ENCODE measurements at regions not wholly inside any gene's neighbourhood (a gene's known extent, or its start where the extent isn't known, plus 50 kb on each side); places are given as distances from the start of the nearest gene placed in this dataset.

DNA sequence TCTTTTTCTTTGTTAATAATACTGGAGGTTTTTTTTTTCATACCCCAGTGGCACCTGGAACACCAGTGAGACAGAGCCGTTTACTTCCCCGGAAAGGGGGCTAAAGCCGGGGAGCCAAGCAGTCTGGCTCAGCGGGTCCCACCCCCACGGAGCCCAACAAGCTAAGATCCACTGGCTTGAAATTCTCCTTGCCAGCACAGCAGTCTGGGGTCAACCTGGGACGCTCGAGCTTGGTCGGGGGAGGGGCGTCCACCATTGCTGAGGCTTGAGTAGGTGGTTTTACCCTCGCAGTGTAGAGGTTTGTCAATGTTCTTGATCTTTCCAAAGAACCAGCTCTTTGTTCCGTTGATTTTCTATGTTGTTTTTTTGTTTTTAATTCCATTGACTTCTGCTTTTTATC, 94.6 kb upstream of the DIAPH3 start:
- no peaks in the 10 kb centered on the region for H3K9me3 ChIP-seq (ENCODE audit: control insufficient read depth in 2 of 2, insufficient read depth in 1 of 2, low read depth in 1 of 2, low read length in 1 of 2)
- no peaks in the 10 kb centered on the region for H3K4me1 ChIP-seq (ENCODE audit: control insufficient read depth in 2 of 2, insufficient read depth in 2 of 2, low read length in 1 of 2)
- no peak overlapping the region for H3K27ac ChIP-seq (ENCODE audit: low read depth in 2 of 2, low read length in 1 of 2)
- H3K4me3 ChIP-seq (ENCODE audit: low read depth in 1 of 2, low read length in 2 of 2), result no peak overlapping the region
- WGBS, 2 donors, result 59 to 66% methylated on average over 11 of the region's 11 CpGs
- no peaks in the 10 kb centered on the region for H3K36me3 ChIP-seq (ENCODE audit: control insufficient read depth in 2 of 2, insufficient read depth in 2 of 2, low read length in 1 of 2)
- no peaks in the 10 kb centered on the region for H3K27me3 ChIP-seq (ENCODE audit: control insufficient read depth in 1 of 2, insufficient read depth in 2 of 2, low read length in 2 of 2)

DNA sequence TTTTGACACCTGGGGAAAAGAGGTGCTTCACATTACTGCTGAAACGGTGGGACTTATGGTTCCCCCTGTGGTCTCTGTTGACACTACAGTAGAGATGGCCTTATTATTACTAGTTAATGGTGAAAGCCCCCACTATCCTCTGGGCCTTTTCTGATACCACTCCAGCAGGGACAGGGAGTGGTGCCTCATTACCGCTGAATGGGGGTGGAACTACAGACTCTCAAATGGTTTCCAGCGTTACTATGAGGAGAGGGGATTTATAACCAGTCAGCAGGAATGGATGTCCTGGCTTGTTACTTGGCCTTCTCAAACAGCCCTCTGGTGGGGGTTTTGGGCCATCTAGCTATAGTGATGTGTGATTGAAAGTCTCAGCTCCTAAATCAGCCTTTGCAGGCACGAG, 96.7 kb upstream of the DIAPH3 start:
- H3K36me3 ChIP-seq (ENCODE audit: control insufficient read depth in 2 of 2, insufficient read depth in 2 of 2, low read length in 1 of 2), result no peaks in the 10 kb centered on the region
- WGBS, 2 donors, result 61 to 71% methylated on average over 4 of the region's 4 CpGs
- no peaks in the 10 kb centered on the region for H3K9me3 ChIP-seq (ENCODE audit: control insufficient read depth in 2 of 2, insufficient read depth in 1 of 2, low read depth in 1 of 2, low read length in 1 of 2)
- no peaks in the 10 kb centered on the region for H3K27me3 ChIP-seq (ENCODE audit: control insufficient read depth in 1 of 2, insufficient read depth in 2 of 2, low read length in 2 of 2)
- no peak overlapping the region for H3K4me3 ChIP-seq (ENCODE audit: low read depth in 1 of 2, low read length in 2 of 2)
- no peak overlapping the region for H3K27ac ChIP-seq (ENCODE audit: low read depth in 2 of 2, low read length in 1 of 2)
- no peaks in the 10 kb centered on the region for H3K4me1 ChIP-seq (ENCODE audit: control insufficient read depth in 2 of 2, insufficient read depth in 2 of 2, low read length in 1 of 2)

DNA sequence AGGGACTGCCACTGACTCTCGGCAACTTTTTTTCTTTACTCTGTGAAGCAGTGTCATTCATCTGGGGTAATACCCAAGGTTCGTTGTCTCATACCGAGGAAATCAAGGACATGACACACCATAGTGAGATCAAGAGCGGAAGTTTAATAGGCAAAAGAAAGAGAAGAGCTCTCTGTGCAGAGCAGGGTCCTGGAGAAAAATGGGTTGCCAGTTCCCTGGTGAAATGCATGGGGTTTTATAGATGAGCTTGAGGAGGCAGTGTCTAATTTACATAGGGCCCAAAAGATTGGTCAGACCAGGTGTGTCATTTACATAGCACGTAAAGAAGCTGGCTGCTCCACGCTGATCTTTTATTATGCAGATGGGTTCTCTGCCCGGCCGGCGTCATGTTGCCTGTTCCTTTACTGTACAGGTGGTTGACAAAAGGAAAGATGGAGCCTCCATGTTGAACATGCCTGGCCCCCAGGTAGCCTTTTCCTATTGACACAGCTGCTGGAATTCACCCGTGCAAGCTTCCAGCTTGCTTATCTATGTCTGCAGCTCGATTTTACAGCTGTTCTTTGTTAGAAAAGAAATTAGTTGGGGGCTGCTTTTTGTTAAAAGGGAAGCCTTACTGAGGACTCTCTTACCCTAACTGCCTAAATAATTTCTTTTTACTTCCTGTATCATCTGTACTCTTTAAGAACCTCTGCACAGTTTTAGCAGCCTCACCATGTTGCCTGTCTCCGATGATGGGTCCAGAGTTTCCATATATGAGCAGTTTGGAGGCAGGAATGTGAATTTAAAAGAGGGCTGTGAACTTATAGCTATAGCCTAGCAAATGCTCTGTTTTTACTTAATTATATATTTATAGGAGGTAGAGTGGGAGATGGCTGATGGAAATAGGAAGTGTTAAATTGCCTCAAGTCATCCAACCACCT, 98.0 kb upstream of the DIAPH3 start:
- Histone ChIP-seq H3K27ac (ENCODE audit: low read depth in 2 of 2, low read length in 1 of 2) (no peak overlapping the region), H3K36me3 (ENCODE audit: control insufficient read depth in 2 of 2, insufficient read depth in 2 of 2, low read length in 1 of 2) (no peaks in the 10 kb centered on the region), H3K9me3 (ENCODE audit: control insufficient read depth in 2 of 2, insufficient read depth in 1 of 2, low read depth in 1 of 2, low read length in 1 of 2) (no peaks in the 10 kb centered on the region), H3K27me3 (ENCODE audit: control insufficient read depth in 1 of 2, insufficient read depth in 2 of 2, low read length in 2 of 2) (no peaks in the 10 kb centered on the region), H3K4me3 (ENCODE audit: low read depth in 1 of 2, low read length in 2 of 2) (no peak overlapping the region), H3K4me1 (ENCODE audit: control insufficient read depth in 2 of 2, insufficient read depth in 2 of 2, low read length in 1 of 2) (no peaks in the 10 kb centered on the region)
- WGBS, 2 donors, result 49 to 52% methylated on average over 12 of the region's 12 CpGs

DNA sequence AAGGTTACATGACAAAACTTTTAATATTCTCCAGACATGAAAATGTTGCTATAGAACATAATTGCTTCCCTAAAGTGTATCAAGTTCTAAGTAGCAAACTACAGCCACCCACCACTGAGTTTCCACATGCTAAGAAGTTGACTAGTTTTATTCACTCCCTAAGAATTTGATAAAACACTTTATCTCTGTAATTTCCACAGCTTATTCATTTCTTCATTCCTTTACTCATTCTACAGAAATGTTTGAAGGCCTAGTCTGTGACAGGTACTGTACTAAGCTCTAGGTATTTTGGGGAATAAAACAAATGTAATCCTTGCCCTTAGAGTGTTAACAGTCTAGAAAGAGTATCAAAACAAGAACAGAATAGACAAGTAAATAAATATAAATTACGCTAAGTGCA, 101.8 kb upstream of the DIAPH3 start:
- 98 to 100% methylated on average over 1 of the region's 1 CpG for WGBS, 2 donors
- Histone ChIP-seq H3K4me3 (ENCODE audit: low read depth in 1 of 2, low read length in 2 of 2) (no peak overlapping the region), H3K9me3 (ENCODE audit: control insufficient read depth in 2 of 2, insufficient read depth in 1 of 2, low read depth in 1 of 2, low read length in 1 of 2) (no peaks in the 10 kb centered on the region), H3K4me1 (ENCODE audit: control insufficient read depth in 2 of 2, insufficient read depth in 2 of 2, low read length in 1 of 2) (no peaks in the 10 kb centered on the region), H3K36me3 (ENCODE audit: control insufficient read depth in 2 of 2, insufficient read depth in 2 of 2, low read length in 1 of 2) (no peaks in the 10 kb centered on the region), H3K27ac (ENCODE audit: low read depth in 2 of 2, low read length in 1 of 2) (no peak overlapping the region), H3K27me3 (ENCODE audit: control insufficient read depth in 1 of 2, insufficient read depth in 2 of 2, low read length in 2 of 2) (no peaks in the 10 kb centered on the region)

DNA sequence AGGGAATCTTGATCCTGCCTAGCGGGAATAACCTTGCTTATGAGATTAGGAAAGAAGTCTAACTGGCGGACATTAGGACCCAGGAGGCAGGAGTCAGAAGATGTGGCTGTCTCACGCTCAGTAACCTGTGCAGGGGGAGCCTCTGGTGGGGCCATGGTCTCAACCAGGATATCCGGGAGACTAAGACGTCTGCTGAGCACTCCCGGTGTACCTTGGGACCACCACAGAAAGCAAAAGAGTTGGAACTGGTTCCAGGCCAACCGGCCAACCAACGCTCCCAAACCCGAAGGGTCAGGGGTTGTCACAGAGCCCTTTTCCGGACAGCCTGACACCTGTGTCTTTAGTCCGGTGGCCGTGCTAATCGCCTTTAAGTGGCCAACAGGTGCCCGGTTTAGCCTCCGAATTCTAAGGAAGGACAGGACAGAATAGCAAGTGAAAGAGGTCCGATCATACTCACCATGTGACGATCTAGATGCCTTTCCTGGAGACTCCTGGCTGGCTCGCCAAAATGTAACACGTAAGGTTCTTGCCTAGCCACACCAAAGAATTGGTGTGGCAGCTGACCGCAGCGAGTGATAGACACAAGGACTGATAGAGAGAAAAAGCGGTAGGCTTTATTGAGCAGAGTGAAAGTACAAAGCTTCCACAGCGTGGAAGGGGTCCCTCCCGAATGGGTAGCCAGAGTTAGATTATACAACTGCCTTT, 103.9 kb upstream of the DIAPH3 start:
- peak overlapping the region; percentile 39 to 49 for H3K4me3 ChIP-seq (ENCODE audit: low read depth in 1 of 2, low read length in 2 of 2)
- 40 to 46% methylated on average over 24 of the region's 24 CpGs for WGBS, 2 donors
- H3K27me3 ChIP-seq (ENCODE audit: control insufficient read depth in 1 of 2, insufficient read depth in 2 of 2, low read length in 2 of 2), result no peaks in the 10 kb centered on the region
- H3K27ac ChIP-seq (ENCODE audit: low read depth in 2 of 2, low read length in 1 of 2), result no peak overlapping the region
- no peaks in the 10 kb centered on the region for H3K9me3 ChIP-seq (ENCODE audit: control insufficient read depth in 2 of 2, insufficient read depth in 1 of 2, low read depth in 1 of 2, low read length in 1 of 2)
- H3K4me1 ChIP-seq (ENCODE audit: control insufficient read depth in 2 of 2, insufficient read depth in 2 of 2, low read length in 1 of 2), result no peaks in the 10 kb centered on the region
- H3K36me3 ChIP-seq (ENCODE audit: control insufficient read depth in 2 of 2, insufficient read depth in 2 of 2, low read length in 1 of 2), result no peaks in the 10 kb centered on the region

DNA sequence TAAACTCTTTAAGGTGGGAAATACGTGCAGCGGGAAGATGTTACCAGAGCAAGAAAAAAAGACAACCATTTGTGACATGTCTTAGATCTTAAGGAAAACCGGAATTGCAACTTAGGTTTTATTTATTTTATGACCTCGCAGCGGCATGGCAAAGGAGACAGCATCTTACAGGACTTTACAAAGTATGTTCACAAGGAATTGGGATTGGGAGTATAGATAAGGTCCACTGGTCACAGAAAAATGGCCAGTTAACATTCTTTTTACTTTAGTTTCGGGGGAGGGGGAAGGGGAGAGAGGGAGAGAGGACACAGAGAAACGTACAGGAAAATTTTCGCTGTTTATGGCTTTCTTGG, 104.5 kb upstream of the DIAPH3 start:
- Histone ChIP-seq H3K9me3 (ENCODE audit: control insufficient read depth in 2 of 2, insufficient read depth in 1 of 2, low read depth in 1 of 2, low read length in 1 of 2) (no peaks in the 10 kb centered on the region), H3K4me1 (ENCODE audit: control insufficient read depth in 2 of 2, insufficient read depth in 2 of 2, low read length in 1 of 2) (no peaks in the 10 kb centered on the region), H3K27ac (ENCODE audit: low read depth in 2 of 2, low read length in 1 of 2) (no peak overlapping the region), H3K27me3 (ENCODE audit: control insufficient read depth in 1 of 2, insufficient read depth in 2 of 2, low read length in 2 of 2) (no peaks in the 10 kb centered on the region), H3K4me3 (ENCODE audit: low read depth in 1 of 2, low read length in 2 of 2) (peak overlapping the region in 1 of 2 donors; percentile 49), H3K36me3 (ENCODE audit: control insufficient read depth in 2 of 2, insufficient read depth in 2 of 2, low read length in 1 of 2) (no peaks in the 10 kb centered on the region)
- 28 to 40% methylated on average over 8 of the region's 8 CpGs for WGBS, 2 donors

DNA sequence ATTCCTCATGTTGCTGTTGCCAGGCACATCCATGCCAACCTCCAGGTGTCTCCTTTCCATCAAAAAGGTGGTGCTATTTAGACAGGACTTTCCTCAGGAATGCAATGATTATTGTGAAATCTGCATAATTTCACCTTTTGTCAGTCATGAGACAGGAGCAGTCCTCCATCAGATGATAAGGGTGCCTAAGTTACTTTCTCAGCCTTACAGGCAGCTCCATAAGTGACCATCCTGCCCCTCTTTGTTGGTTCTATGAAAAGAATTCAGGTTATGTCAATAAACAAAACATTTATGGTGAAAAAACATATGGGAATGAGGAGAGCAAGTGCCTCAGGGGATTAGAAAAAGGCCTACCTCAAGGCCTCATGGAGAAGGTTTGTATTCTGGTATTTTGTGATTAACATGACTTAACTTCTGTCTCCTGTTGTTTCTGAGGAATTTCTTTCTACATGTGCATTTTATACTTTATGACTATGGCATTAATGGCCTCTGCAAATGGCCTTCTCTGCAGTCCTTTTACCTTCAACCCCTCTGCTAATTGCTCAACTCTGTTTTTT, 110.3 kb upstream of the DIAPH3 start:
- no peak overlapping the region for H3K4me3 ChIP-seq (ENCODE audit: low read depth in 1 of 2, low read length in 2 of 2)
- H3K27ac ChIP-seq (ENCODE audit: low read depth in 2 of 2, low read length in 1 of 2), result no peak overlapping the region
- no peaks in the 10 kb centered on the region for H3K27me3 ChIP-seq (ENCODE audit: control insufficient read depth in 1 of 2, insufficient read depth in 2 of 2, low read length in 2 of 2)
- H3K4me1 ChIP-seq (ENCODE audit: control insufficient read depth in 2 of 2, insufficient read depth in 2 of 2, low read length in 1 of 2), result no peaks in the 10 kb centered on the region
- no peaks in the 10 kb centered on the region for H3K36me3 ChIP-seq (ENCODE audit: control insufficient read depth in 2 of 2, insufficient read depth in 2 of 2, low read length in 1 of 2)
- H3K9me3 ChIP-seq (ENCODE audit: control insufficient read depth in 2 of 2, insufficient read depth in 1 of 2, low read depth in 1 of 2, low read length in 1 of 2), result no peaks in the 10 kb centered on the region

DNA sequence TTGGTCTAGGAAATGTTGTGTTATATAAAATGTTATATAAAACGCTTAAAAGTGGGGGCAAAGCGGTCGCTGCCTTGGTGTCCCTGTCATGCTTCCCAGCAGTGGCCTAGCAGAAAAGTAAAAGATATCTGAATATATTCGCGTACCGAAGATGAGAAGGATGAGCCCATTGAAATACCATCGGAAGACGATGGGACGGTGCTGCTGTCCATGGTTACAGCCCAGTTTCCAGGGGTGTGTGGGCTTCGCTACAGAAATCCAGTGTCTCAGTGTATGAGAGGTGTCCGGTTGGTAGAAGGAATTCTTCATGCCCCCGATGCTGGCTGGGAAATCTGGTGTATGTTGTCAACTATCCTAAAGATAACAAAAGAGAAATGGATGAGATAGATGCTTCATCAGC, 110.9 kb upstream of the DIAPH3 start:
- H3K9me3 ChIP-seq (ENCODE audit: control insufficient read depth in 2 of 2, insufficient read depth in 1 of 2, low read depth in 1 of 2, low read length in 1 of 2), result no peaks in the 10 kb centered on the region
- no peaks in the 10 kb centered on the region for H3K4me1 ChIP-seq (ENCODE audit: control insufficient read depth in 2 of 2, insufficient read depth in 2 of 2, low read length in 1 of 2)
- H3K4me3 ChIP-seq (ENCODE audit: low read depth in 1 of 2, low read length in 2 of 2), result no peak overlapping the region
- no peaks in the 10 kb centered on the region for H3K36me3 ChIP-seq (ENCODE audit: control insufficient read depth in 2 of 2, insufficient read depth in 2 of 2, low read length in 1 of 2)
- WGBS, 2 donors, result 96% methylated on average over 12 of the region's 12 CpGs
- no peak overlapping the region for H3K27ac ChIP-seq (ENCODE audit: low read depth in 2 of 2, low read length in 1 of 2)
- H3K27me3 ChIP-seq (ENCODE audit: control insufficient read depth in 1 of 2, insufficient read depth in 2 of 2, low read length in 2 of 2), result no peaks in the 10 kb centered on the region

DNA sequence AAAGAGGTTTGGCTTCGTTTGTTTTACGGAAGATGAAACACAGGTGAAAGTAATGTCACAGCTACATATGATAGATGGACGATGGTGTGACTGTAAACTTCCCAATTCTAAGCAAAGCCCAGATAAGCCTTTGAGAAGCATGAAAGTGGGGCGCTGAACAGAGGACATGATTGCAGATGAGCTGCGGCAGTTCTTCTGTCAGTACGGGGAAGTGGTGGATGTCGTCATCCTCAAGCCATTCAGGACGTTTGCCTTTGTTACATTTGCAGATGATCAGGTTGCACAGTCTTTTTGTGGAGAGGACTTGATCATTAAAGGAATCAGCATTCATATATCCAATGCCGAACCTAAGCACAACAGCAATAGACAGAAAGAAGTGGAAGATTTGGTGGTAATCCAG, 111.5 kb upstream of the DIAPH3 start:
- H3K27me3 ChIP-seq (ENCODE audit: control insufficient read depth in 1 of 2, insufficient read depth in 2 of 2, low read length in 2 of 2), result no peaks in the 10 kb centered on the region
- H3K9me3 ChIP-seq (ENCODE audit: control insufficient read depth in 2 of 2, insufficient read depth in 1 of 2, low read depth in 1 of 2, low read length in 1 of 2), result no peaks in the 10 kb centered on the region
- 77 to 80% methylated on average over 9 of the region's 9 CpGs for WGBS, 2 donors
- no peak overlapping the region for H3K4me3 ChIP-seq (ENCODE audit: low read depth in 1 of 2, low read length in 2 of 2)
- no peaks in the 10 kb centered on the region for H3K36me3 ChIP-seq (ENCODE audit: control insufficient read depth in 2 of 2, insufficient read depth in 2 of 2, low read length in 1 of 2)
- no peaks in the 10 kb centered on the region for H3K4me1 ChIP-seq (ENCODE audit: control insufficient read depth in 2 of 2, insufficient read depth in 2 of 2, low read length in 1 of 2)
- H3K27ac ChIP-seq (ENCODE audit: low read depth in 2 of 2, low read length in 1 of 2), result no peak overlapping the region

Data from esophagus (tissue), 2 donors.